VCaP (cell line): ENCODE measurements at regions not wholly inside any gene's neighbourhood (a gene's known extent, or its start where the extent isn't known, plus 50 kb on each side); places are given as distances from the start of the nearest gene placed in this dataset.

Source experiments
- H3K27ac ChIP-seq: fragments of 450-650 bp; 2 replicates; pipeline ENCODE4 v1.5.1; 2017
- TF ChIP-seq, protein P1 (sequence below): fragments of 450-650 bp; conservative IDR thresholded peaks from 2 replicates; pipeline ENCODE4 v1.5.1; 2017; ENCODE audit warnings: mild to moderate bottlenecking, moderate library complexity

DNA sequence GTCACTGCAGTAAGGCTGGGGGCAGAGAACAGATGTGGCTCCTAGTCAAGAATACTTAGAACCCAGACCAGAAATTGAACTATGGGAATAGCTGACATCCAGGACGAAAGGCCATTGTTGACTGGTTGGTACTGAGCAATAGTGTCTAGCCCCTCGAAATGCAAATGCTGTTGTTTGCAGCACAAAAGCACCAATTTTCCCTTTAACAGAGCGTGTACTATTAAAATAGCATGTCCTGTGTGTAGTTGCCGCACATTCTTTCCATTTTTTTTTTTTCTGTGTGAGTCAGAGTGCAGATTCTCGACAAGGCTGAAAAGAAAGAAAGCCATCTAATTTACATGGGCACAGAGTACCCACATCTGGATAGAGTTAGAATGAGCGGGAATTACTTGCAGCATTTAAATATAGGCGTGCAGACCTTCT lies 302.4 kb downstream of the PTEN start:
- no peak overlapping the region for H3K27ac ChIP-seq
- TF ChIP-seq, protein P1, sequence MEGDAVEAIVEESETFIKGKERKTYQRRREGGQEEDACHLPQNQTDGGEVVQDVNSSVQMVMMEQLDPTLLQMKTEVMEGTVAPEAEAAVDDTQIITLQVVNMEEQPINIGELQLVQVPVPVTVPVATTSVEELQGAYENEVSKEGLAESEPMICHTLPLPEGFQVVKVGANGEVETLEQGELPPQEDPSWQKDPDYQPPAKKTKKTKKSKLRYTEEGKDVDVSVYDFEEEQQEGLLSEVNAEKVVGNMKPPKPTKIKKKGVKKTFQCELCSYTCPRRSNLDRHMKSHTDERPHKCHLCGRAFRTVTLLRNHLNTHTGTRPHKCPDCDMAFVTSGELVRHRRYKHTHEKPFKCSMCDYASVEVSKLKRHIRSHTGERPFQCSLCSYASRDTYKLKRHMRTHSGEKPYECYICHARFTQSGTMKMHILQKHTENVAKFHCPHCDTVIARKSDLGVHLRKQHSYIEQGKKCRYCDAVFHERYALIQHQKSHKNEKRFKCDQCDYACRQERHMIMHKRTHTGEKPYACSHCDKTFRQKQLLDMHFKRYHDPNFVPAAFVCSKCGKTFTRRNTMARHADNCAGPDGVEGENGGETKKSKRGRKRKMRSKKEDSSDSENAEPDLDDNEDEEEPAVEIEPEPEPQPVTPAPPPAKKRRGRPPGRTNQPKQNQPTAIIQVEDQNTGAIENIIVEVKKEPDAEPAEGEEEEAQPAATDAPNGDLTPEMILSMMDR = no peak

DNA sequence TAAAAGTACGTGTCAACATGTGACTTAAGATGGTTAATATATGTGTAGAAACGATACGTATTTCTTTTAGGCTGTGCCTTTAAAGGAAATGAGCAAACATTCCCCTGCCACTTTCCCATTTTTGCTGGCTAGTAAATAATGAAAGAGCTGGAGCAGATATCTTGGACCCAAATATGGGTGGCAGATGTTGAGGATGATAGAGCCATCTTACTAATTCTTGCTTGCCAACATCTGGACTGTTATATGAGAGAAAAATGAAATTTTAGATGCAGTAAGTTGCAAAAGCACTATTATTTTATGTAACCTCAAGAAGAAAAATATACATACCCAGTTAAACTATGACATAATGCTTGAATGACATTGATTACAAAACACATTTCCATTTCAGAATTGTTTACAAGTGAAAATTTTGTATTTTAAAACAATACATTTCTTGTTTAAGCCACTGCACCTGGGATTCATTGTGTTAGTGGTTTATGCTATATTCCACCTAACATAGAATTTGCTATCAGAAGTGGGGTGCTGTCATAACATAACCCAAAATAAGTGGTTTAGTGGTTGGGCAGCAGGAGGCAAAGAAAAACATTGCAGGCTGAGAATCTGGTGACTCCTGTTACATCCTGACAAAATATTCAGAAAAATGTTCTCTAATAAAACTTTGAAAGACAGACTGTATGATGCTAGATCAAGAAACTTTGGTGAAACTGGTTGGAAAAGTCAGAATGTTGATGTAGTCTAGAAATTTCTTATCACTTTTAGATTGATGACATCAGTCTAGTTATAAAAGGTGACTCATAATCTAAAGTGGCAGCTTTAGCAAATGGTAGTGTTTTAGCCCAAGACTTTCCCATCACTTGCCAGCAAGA lies 305.0 kb downstream of the PTEN start:
- TF ChIP-seq, protein P1 = no peak

DNA sequence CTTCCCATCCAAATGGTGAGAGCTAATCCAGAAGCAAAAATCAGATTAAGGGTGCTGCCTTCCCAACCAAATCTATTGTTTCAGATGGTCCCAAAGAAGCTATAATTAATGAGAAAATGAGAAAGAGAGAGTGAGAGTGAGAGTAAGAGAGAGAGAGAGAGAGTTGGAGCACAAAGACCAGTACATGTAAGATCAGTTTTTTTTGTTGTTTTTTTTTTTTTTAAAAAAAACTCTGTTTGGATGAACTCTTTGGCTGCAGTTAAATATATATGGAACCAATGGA lies 305.6 kb downstream of the PTEN start:
- no peak overlapping the region for H3K27ac ChIP-seq
- TF ChIP-seq, protein P1 = no peak

More for the DNA sequence above, 305.0 kb downstream of the PTEN start:
- no peak overlapping the region for H3K27ac ChIP-seq

DNA sequence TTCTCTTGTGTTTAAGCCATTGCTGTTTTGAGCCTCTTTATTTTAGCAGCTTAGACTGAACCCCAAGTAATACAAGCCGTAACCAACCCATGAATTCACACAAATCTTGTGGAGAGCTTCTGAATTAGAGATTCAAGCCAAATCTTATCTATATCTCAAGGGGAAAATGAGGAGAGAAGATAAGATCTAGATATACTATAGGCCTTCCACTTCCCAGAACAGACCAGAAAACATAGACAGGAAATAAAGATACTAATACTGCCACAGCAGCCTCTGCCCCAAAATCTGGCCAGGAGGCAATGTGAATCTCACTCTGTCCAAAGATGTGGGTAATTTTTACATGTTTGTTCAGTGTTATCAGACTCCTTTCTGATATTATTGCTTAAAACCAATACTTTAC lies 307.2 kb downstream of the PTEN start:
- no peak overlapping the region for H3K27ac ChIP-seq

DNA sequence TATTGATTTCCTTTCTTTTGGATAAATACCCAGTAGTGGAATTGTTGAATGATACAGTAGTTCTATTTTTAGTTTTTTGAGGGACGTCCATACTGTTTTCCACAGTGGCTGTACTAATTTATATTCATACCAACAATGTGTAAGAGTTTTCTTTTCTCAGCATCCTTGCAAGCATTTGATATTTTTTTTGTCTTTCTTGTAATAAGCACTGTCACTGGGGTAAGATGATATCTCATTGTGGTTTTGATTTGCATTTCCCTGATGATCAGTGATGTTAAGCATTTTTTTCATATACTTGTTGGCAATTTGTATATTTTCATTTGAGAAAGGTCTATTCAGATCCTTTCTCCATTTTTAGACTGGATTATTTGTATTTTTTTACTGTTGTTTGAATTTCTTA lies 308.7 kb downstream of the PTEN start:
- H3K27ac ChIP-seq = no peak overlapping the region
- TF ChIP-seq, protein P1 = no peak

More for the DNA sequence above, 307.2 kb downstream of the PTEN start:
- TF ChIP-seq, protein P1 = no peak

DNA sequence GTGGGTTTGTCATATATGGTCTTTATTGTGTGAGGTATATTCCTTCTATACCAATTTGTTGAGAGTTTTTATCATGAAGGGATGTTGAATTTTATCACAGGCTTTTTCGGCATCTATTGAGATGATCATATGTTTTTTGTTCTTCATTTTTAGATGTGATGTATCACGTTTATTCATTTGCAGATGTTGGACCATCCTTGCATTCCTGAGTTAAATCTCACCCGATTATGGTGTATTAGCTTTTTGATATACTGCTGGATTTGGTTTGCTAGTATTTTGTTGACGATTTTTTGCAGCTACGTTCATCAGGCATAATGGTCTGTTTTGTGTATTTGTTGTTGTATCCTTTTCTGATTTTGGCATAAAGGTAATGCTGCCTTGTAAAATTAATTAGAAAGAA lies 311.0 kb downstream of the PTEN start:
- TF ChIP-seq, protein P1 = no peak
- H3K27ac ChIP-seq = no peak overlapping the region

DNA sequence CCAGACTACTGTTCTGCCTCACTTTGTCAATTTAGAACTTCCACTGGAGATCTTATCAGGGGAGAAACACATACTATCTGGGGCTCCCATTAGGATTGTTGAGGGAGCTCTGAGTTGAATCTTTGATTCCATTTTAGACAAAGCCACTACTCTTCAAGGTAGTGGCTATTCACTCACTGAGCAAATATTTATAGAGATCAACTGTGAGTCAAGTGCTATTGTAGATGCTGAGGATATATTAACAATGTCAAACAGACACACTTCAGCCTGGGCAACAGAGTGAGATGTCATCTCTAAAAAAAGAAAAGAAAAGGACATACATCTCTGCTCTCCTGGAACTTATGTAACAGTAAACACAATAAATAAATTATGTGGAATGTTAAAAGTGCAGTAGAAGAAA lies 315.3 kb downstream of the PTEN start:
- H3K27ac ChIP-seq = no peak overlapping the region
- TF ChIP-seq, protein P1 = no peak
